Neural cell (in vitro differentiated cells): ENCODE measurements at regions not wholly inside any gene's neighbourhood (a gene's known extent, or its start where the extent isn't known, plus 50 kb on each side); places are given as distances from the start of the nearest gene placed in this dataset.

ENCODE experiments used
- CTCF ChIP-seq: fragments of 450-650 bp; IDR thresholded peaks from 2 replicates; pipeline ENCODE4 v1.5.1; 2014; ENCODE audit warnings: antibody characterized with exemption, mild to moderate bottlenecking, moderate library complexity; ENCODE audit not compliant: poor library complexity, severe bottlenecking
- EP300 ChIP-seq: fragments of 450-650 bp; conservative IDR thresholded peaks from 2 replicates; pipeline ENCODE4 v1.6.1; 2014; ENCODE audit warnings: antibody characterized with exemption, mild to moderate bottlenecking, moderate library complexity; ENCODE audit not compliant: poor library complexity, severe bottlenecking
- EZH2 ChIP-seq: fragments of 200-600, 300-800 bp; shearing (Covaris generic), sonication (generic); IDR thresholded peaks from 2 replicates; pipeline ENCODE4 v1.6.1; 2014; ENCODE audit warnings: antibody characterized with exemption, low read length, borderline replicate concordance, mild to moderate bottlenecking; ENCODE audit not compliant: insufficient read depth, poor library complexity, severe bottlenecking
- POLR2AphosphoS5 ChIP-seq: IDR thresholded peaks from 2 replicates; pipeline ENCODE4 v1.6.1; 2012
- RAD21 ChIP-seq: fragments of 450-650 bp; conservative IDR thresholded peaks from 2 replicates; pipeline ENCODE4 v1.6.1; 2014; ENCODE audit warnings: antibody characterized with exemption, mild to moderate bottlenecking, moderate library complexity

- TF ChIP-seq EZH2 (no peak), RAD21 (no peak), EP300 (no peak), CTCF (no peak), POLR2AphosphoS5 (no peak)
These were observed 477.3 kb upstream of the IRAK1BP1 start for GRCh38 chr6:78390066-78390465.
